ENCODE measurements at regions not wholly inside any gene's neighbourhood (a gene's known extent, or its start where the extent isn't known, plus 50 kb on each side); places are given as distances from the start of the nearest gene placed in this dataset.

DNA sequence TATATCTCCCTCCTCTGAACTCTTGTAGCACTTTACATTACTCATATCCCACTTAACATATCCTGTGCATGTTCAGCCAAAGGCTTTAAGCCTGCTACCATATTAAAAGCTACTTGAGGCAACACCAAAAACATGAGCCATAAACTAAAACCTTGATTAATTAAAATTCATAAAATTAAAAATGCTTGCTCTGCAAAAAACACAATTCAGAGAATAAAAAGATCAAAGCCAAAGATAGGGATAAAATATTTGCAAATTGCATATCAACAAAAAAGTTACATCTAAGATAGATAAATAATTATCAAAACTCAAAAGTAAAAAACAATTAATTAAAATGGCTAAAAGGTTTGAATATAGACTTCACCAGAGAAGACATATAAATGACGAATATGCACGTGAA lies 495.4 kb upstream of the PIK3C3 start:
- no peak for DNase-seq (ENCODE audit: low read depth)

DNA sequence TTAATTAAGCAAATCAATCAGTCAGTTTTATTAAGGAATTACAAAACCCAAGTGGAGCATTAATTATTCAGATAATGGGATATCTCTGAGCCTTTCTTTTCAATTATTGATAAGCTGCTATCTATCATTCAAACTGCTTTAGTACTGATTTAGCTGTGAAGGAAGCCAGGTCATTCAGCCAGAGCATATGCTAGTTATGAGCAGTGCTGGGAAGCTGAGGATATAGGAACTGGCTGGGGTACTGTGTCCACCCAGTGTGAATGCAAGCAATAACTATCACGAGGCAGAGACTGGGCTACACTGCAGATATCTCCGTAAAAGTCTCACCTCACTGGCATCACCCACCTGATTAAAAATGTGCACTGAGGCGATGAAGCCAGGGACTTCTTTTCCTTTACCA lies 496.7 kb upstream of the PIK3C3 start:
- no peak for DNase-seq (ENCODE audit: low read depth)

DNA sequence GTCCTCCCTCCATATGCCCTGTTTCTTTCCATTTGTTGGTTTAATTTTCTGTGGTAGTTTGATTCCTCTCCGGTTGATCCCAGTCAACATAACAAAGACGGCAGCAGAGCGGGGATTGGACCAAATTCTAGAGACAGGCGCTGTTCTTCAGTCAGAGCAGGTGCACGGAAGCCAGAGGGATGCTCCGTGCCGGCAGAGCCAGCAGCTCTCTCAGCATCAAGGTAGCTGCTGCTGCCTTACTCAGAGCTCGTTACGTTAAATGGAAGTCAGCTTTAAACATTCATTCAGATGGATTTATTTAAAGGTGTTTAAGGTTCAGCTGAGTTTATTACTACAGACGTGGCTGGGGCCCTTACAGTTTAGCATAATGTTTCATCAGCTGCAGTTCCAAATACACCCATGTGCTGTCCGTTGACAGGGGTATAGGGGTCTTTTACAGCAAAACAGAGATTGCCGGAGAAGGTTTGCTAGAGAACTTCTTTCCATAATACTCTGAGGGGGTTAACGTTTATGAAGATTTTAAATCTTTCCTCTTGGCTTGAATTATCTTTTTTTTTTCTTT lies 497.2 kb upstream of the PIK3C3 start:
- DNase-seq (ENCODE audit: low read depth), result no peak

DNA sequence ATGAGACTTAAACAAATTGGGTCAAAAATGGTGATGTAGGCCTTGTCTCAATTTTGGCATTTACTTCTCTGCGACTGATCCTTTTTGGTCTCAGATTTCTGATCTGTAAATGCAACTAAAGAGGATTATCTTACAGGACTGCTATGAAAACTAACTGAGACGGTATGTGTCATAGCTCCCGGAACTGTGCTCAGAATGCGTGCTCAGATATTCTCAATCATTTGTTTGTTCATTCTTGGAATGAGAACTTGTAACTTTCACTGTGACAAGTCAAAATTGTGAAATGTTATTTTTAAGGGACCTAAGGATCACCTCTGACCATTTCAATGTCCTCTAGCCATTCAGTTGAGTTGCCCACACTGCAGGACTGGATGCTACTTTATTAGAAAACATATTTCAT lies 498.2 kb upstream of the PIK3C3 start:
- DNase-seq (ENCODE audit: low read depth), result no peak

DNA sequence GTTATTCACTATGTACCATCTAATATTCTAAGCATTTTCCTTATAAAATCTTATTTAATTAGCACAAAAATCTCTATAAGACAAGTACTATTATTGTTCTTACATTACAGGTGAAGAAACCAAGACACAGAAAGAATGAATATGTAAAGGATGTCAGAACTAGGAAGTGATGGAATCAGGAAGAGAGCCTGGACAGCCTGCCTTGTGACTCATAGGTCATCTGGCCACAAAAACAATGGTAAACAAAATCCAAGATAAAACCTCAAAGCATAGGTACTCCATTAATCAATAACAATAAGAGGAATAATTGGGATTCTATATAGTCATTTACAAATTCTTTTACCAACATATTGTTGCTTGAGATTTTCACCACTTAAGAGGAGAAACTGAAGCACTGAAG lies 505.4 kb upstream of the PIK3C3 start:
- no peak for DNase-seq (ENCODE audit: low read depth)

DNA sequence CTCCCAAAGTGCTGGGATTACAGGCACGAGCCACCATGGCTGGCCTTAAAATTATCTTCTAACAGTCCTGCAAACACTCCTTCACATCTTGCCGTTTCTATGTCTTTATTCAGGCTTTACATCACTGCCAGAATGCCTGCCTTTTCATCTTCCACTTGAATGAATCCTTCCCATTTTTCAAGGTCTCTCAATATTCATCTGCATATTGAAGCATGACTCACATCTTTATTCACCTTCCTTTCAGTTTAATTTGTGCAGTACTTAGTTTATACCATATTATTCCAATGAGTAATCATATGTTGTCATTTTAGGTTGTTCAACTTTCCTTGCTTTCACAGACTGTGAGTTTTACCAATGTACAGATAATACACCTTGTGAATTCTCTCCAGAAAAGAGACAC lies 510.1 kb upstream of the PIK3C3 start:
- no peak for DNase-seq (ENCODE audit: low read depth)

DNA sequence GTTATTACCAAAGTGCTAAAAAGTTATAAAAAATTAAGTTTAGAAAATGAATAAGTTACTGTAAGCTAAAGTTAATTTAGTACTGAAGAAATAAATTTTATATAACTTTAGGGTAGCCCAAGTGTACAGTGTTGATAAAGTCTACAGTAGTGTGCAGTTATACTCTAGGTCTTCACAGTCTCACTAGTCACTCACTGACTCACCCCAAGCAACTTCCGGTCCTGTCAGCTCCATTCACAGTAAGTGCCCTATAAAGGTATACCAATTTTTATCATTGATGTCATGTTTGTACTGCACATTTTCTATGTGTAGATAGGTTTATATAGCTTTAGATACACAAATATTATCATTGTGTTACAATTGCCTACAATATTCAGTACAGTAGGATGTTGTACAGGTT lies 518.3 kb upstream of the PIK3C3 start:
- DNase-seq (ENCODE audit: low read depth), result no peak

DNA sequence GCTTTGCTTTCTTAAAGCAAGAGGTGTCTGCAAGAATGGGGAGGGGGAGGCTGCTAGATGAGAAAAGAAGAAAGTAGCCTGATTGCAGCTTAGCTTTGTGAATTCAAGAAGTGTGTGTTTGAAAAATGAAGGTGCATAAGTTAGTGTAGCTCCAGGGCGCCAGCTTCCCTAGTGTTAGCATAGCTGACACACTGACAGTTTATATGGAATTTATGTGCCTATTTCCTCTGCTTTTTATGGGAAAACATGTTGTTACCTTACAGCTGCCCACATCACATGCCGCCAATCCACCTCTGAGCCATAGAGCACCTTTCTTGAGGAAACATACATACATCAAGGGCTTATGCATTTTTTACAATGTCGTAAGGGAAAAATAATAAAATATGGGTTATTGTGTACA lies 536.4 kb upstream of the PIK3C3 start:
- no peak for DNase-seq (ENCODE audit: low read depth)

DNA sequence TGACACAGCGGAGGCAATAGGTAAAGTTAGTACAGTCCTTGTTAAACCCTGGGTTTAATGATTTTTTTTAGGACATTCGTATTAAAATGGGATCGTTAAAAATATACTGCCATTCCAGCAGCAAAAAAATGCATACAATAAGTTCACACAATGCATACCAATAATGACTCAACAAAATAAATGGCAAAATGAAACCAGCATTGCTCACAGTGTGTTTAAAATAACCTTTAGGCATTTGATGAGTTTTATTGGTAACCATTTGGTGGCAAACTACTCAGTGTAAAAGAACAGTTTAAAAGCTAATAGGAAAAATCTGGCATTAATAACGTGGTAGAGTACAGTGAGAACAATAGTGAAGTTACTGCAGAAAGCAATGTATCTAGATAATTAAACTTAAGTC lies 539.0 kb upstream of the PIK3C3 start:
- DNase-seq (ENCODE audit: low read depth), result no peak

DNA sequence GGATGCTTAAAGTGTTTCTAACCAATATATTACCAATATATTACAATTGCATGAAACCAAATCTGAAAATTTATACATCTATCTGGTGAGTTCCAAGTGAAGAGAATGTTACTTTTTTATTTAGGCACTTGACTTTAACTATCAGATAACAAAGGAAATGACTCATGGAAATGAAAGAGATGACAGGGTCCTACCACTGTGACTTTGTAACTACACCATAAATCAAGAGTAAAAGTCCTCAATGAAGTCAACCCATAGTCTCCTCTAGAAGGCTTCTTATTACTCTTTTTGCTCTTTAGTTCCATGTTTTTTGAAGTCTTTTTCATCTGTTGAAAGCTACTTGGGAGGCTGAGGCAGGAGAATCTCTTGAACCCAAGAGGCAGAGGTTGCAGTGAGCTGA lies 545.0 kb upstream of the PIK3C3 start:
- no peak for DNase-seq (ENCODE audit: low read depth)

DNA sequence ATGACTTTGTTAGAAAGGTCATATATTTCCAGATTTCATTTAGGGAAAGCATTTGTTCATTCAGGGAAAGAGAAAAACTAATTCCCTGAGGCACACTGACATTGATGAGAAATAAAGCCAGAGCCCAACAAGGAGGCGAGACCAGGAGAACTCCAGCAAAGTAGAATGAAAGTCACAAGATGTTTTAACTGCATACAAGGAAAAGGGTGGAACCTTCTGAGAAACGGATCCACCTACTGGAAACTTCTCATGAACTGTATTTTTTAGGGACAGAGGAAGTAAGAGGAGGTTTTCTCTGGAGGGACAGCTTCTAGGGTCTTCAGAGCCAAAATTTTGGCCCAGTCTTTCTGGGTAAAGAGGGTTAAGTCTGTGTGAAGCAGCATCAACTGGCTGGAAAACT lies 548.2 kb upstream of the PIK3C3 start:
- no peak for DNase-seq (ENCODE audit: low read depth)

DNA sequence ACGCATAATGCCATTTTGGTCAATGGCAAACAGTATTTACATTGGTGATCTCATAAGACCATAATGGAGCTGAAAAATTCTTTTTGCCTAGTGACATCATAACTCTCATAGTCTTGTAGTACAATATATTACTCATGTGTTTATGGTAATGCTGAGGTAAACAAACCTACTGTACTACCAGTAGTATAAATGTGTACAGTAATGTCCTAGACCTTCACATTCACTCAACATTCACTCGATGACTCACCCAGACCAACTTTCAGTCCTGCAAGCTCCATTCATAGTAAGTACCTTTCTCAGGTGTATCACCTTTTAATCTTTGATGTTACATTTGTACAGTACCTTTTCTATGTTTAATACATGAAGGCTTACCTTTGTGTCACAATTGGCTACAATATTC lies 558.2 kb upstream of the PIK3C3 start:
- DNase-seq (ENCODE audit: low read depth), result no peak

DNA sequence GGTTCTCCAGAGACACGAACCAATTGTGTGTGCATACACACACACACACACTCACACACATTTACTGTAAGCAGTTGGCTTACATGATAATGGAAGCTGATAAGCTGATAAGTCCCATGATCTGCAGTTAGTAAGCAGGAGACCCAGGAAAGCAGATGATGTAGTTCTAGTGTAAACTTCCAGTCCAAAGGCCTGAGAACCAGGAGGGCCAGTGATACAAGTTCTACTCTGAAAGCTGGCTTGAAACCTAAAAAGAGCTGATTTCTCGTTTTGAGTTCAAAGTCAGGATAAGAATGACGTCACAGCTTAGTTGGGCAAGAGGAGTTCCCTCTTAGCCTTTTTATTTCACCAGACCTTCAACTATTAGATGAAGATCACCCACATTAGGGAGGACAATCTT lies 558.8 kb upstream of the PIK3C3 start:
- no peak for DNase-seq (ENCODE audit: low read depth)

DNA sequence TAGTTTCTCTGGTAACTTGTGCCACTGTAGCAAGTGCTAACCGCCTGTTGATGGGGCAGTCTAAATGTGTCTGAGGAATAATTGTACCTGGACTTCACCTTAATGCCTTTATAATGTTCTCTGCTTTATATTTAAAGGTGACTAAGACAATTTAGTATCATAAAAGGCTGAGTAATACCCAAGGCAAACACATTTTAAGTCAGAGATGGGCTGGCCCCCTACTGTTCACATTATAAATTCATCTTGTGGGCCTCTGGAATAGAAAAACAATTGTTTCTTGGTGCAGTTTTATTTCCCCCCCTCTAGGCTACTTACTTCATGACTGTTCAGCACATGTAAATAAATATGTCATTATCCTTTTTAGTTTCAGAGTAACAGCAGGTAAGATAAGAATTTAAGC lies 559.3 kb upstream of the PIK3C3 start:
- no peak for DNase-seq (ENCODE audit: low read depth)

DNA sequence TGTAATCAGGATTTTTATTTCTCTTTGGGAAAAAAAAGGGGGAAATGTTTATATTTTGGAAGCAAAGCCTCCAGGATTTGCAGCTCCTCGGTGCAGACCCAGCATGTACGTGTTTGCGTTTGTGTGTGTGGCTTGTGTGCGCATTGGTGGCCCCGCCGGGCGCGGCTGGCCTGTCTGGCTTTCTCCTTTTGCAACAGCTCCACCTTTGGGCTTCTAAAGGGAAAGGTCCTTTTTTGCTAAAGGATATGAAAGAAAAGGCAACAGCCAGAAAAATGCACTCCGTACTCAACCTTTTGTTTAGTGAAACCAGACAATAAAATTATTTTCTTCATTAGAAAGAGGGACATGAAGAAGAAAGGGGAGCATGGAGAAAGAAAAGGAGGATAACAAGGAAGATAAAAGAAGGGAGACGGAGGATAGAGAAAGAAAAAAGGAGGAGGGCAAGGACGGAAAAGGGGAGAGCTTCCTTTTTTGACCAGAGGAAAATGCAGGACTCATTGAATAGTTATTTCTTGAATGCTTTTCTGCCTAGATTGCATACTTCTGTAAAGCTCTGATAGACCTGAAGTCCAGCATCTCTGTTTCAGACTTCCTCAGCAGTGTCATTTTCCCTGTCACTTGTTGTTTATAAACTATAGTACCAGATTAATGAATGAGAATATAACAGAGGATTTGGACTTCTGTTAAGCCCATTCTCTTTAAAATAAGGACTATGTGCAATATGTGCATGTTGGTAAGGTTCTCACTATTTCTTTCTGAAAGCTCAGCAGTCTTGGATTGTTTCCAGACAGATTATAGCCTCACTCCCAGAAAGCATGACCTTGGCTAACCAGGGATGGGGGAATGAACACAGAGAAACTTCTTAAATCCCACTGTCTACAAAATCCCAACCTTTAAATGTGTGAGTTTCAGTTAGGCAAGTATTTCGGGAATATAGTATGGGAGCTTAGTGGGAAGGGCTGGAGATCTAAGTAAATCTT lies 563.1 kb upstream of the PIK3C3 start:
- no peak for DNase-seq (ENCODE audit: low read depth)

DNA sequence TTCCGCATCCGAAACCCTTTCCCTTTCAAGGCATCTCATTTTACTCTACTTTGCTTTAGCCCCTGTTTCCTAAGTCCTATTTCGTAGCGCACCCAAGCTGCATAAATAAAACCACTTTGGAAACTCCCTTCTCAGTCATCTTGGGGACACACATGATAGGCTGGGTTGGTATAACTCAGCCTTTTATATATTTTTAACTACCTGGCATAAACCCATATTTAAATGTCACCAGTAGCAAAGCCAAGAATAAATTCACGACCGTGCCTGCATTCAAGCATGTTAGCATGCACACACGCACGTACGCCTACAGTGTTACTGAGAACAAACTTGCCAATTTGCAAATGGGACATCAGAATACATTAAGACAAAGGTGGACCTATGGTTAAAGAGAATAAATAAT lies 564.7 kb upstream of the PIK3C3 start:
- no peak for DNase-seq (ENCODE audit: low read depth)

DNA sequence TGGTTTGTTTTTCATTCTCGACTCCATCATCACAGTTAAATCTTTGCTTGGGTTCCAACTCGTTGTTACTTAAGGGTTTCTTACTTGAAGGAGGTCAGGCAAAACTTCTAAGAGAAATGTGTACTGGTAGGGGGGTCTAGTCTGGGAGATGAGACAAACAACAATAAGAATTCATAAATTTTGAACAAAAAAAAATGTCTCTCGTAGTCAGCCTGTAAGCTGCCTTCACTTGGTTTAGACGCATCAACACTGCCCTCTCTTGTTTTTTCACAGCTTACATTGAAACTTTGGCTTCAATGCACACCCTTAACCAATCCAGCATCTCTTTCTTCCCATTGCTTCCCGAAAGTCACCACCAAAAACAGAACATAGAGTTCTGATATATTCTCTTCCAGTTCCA lies 576.4 kb upstream of the PIK3C3 start:
- DNase-seq (ENCODE audit: low read depth), result no peak

DNA sequence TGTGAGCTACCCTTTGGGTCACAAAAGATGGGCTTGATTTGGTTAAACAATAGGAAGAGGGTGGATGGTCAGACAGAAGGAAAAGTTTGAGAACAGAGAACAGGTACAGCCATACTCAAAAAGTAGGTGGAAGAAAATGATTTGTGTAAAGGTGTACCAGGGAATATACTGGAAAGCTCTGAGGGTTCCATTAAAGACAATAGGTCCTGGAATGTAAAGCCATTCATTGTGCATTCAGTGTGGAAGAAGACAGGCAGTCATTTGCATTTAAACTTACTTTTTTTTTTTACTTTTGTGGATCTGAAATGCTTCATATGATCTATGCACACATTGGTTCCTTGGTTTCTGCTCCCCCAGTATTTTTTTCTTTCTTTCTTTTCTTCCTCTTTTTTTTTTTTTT lies 581.4 kb upstream of the PIK3C3 start:
- DNase-seq (ENCODE audit: low read depth), result no peak

DNA sequence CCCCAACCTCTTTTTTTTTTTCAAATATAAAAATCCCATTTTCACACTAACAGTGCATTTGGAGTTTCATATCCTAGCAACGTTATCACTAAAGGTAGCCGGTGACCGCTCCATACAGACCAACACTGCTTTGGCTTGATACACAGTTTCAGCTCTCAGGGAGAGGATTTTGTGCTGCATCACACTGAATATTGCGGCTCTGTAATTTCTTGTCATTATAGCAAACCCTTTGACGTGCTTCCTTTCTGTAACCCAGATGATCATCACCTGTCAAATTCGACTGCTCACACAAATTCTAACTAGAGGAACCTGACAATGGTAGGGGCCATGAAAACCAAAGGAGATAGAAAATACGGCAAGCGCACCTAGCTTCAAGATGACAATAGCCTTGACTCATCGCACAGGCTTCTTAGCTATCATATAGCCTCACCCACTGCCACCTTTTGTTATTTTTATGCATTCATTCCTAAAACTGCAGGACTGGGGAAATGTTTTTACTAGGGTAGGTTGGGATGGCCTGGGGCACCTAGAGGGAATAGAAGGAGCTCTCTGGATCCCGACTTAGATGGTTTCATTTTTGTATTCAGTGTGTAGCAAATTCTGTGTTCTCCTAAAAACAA lies 582.9 kb upstream of the PIK3C3 start:
- no peak for DNase-seq (ENCODE audit: low read depth)

DNA sequence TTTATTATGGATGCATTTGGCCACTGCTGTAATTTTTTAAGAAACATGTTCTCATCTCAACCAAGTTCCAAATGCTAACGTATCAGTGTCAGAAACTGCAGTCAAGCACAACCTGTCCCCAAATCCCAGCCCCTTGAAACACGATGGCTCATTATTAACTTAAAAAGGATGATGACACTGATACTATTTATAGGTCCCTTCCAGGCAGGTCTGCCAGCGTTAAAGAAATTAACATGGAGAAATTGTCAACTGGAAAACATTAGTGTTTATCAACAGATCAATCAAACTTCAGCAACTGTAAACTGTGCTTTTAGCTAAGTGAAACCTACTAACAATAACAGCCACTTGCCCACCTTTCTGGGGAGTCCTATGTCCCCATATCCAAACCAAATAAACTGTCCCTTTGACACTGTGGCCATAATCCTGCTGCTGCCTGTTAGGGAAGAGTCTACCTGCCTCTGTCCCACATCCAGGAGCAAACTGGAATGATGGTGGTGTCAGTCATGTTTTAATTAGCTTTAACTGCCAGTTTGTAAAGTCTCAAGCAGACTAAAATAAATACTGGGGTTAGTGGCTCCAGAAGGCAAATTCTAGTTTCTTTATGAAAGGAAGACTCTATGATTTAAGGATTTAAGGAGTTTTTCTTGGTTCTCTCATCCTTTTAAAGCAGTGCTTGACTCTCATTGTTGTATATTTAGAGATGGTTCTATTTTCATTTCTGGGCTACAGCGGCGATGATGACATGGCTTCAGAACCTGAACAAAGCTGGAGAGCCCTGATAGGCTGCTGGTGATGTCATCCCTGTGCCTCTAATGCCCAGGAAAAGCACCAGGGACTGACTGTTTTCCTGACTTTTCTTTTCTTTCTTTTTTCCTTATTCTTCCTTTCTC lies 583.6 kb upstream of the PIK3C3 start:
- no peak for DNase-seq (ENCODE audit: low read depth)

DNA sequence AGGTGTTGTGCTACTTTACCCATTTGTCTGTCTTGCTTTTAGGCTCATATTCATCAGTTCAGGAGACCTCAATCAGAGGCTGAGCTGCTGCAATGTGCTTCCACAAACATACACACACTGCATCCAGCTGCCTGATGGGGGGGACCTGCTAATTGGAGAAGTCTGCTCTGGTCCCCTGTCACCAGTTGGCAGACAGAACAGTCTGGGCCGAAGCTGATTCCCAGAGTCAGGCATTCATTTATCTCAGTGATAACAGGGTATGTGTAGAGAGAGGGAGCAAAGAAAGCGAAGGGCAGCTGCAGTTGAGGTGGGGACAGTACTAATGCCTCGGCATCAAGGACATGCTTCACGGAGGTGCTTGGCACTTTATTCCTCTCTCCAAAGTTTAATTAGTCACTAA lies 584.3 kb upstream of the PIK3C3 start:
- no peak for DNase-seq (ENCODE audit: low read depth)

DNA sequence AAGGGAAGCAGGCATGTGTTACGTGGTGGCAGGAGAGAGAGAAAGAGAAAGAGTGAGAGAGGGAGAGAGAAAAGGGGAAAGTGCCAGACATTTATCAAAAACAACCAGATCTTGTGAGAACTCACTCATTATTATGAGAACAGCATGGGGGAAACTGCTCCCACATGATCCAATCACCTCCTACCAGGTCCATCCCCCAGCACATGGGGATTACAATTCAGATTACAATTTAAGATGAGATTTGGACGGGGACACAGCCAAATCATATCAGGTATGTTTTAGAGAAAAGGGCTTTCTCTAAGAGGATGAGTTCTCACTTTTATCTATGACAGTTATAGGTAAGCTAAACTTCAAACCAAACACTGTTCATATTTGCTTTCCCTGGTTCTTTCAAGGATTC lies 597.3 kb upstream of the PIK3C3 start:
- DNase-seq (ENCODE audit: low read depth), result no peak
